NCI-H187 (cell line): ENCODE measurements at regions not wholly inside any gene's neighbourhood (a gene's known extent, or its start where the extent isn't known, plus 50 kb on each side); places are given as distances from the start of the nearest gene placed in this dataset.
"Not testable (repeated sequence)": the region's sequence is repeated elsewhere in the genome, so short reads cannot be mapped to it uniquely, and the experiment has no call there.

Experiments used
- DNase-seq, 2 experiments: peaks; one replicate each; lab custom pipeline; 2025; lab: John Stamatoyannopoulos, UW

GRCh38 chr6:68022968-68023367 lies 612.1 kb upstream of the ADGRB3 start:
- not testable (repeated sequence) for DNase-seq

- DNase-seq = no peak
These were observed 621.1 kb upstream of the ADGRB3 start for GRCh38 chr6:68013780-68014515.

- DNase-seq = no peak
These were observed 622.3 kb upstream of the ADGRB3 start for GRCh38 chr6:68012822-68013221.

- DNase-seq = no peak
These were observed 624.1 kb upstream of the ADGRB3 start for GRCh38 chr6:68010936-68011335.

GRCh38 chr6:68008445-68008844 lies 626.6 kb upstream of the ADGRB3 start:
- no peak for DNase-seq

GRCh38 chr6:68007717-68008116 lies 627.4 kb upstream of the ADGRB3 start:
- no peak for DNase-seq

- no peak for DNase-seq
These were observed 648.3 kb upstream of the ADGRB3 start for GRCh38 chr6:67986694-67987232.

- no peak for DNase-seq
These were observed 658.6 kb upstream of the ADGRB3 start for GRCh38 chr6:67976486-67976885.

GRCh38 chr6:67974931-67975330 lies 660.2 kb upstream of the ADGRB3 start:
- DNase-seq = no peak

GRCh38 chr6:67971812-67972211 lies 663.3 kb upstream of the ADGRB3 start:
- DNase-seq = no peak

- DNase-seq = no peak
These were observed 668.3 kb upstream of the ADGRB3 start for GRCh38 chr6:67966830-67967229.

GRCh38 chr6:67956352-67956751 lies 678.7 kb upstream of the ADGRB3 start:
- DNase-seq = no peak

GRCh38 chr6:67952948-67953347 lies 682.1 kb upstream of the ADGRB3 start:
- DNase-seq = no peak

GRCh38 chr6:67952121-67952520 lies 683.0 kb upstream of the ADGRB3 start:
- DNase-seq = no peak

- DNase-seq = not testable (repeated sequence)
These were observed 687.3 kb upstream of the ADGRB3 start for GRCh38 chr6:67947762-67948161.

- no peak for DNase-seq
These were observed 699.1 kb upstream of the ADGRB3 start for GRCh38 chr6:67935976-67936477.

- no peak for DNase-seq
These were observed 701.8 kb upstream of the ADGRB3 start for GRCh38 chr6:67933278-67933677.

- DNase-seq = not testable (repeated sequence)
These were observed 712.5 kb upstream of the ADGRB3 start for GRCh38 chr6:67922588-67922987.

- DNase-seq = not testable (repeated sequence)
These were observed 715.0 kb upstream of the ADGRB3 start for GRCh38 chr6:67920040-67920439.

- no peak for DNase-seq
These were observed 718.7 kb upstream of the ADGRB3 start for GRCh38 chr6:67916399-67916798.

GRCh38 chr6:67914419-67914818 lies 720.7 kb upstream of the ADGRB3 start:
- no peak for DNase-seq

- DNase-seq = no peak
These were observed 725.7 kb upstream of the ADGRB3 start for GRCh38 chr6:67909354-67909753.

- no peak for DNase-seq
These were observed 726.7 kb upstream of the ADGRB3 start for GRCh38 chr6:67908379-67908778.

GRCh38 chr6:67904735-67905134 lies 730.3 kb upstream of the ADGRB3 start:
- DNase-seq = not testable (repeated sequence)
